Esophagus muscularis mucosa (tissue), 4 donors: ENCODE measurements at regions not wholly inside any gene's neighbourhood (a gene's known extent, or its start where the extent isn't known, plus 50 kb on each side); places are given as distances from the start of the nearest gene placed in this dataset.

Experiments used
- DNase-seq: peaks from one replicate; pipeline ENCODE4 v3.0.0-alpha.2; 2017; ENCODE audit errors: extremely low spot score
- H3K27ac ChIP-seq, 4 donors: fragments of 200-600 bp; sonication (generic); replicated peaks in 1 of 4; 1 replicate in 3 of 4; 2 replicates in 1 of 4; pipeline ENCODE4 v1.5.1; 2016 to 2019; ENCODE audit warnings: mild to moderate bottlenecking in 1 of 4
- H3K27me3 ChIP-seq, 4 donors: fragments of 200-600 bp; sonication (generic); one replicate each; pipeline versions ENCODE4 v1.5.1 to v1.6.0; 2016 to 2019
- H3K36me3 ChIP-seq, 4 donors: fragments of 200-600 bp; sonication (generic); one replicate each; pipeline ENCODE4 v1.5.1; 2016 to 2019
- H3K4me1 ChIP-seq, 4 donors: fragments of 200-600 bp; sonication (generic); one replicate each; pipeline ENCODE4 v1.5.1; 2016 to 2019
- H3K4me3 ChIP-seq, 4 donors: fragments of 200-600 bp; sonication (generic); 1 replicate in 2 of 4; 2 replicates in 2 of 4; pipeline ENCODE4 v1.5.1; 2016 to 2019; ENCODE audit warnings: mild to moderate bottlenecking in 4 of 4, moderate library complexity in 1 of 4
- H3K9me3 ChIP-seq, 4 donors: fragments of 200-600 bp; sonication (generic); 1 replicate in 3 of 4; 2 replicates in 1 of 4; pipeline ENCODE4 v1.5.1; 2016 to 2019
- CTCF ChIP-seq, 3 experiments: fragments of 200-600 bp in 2 of 3; fragments of 450-650 bp in 1 of 3; sonication (generic) in 2 of 3; IDR thresholded peaks; one replicate each; pipeline ENCODE4 v1.5.1; 2017 to 2019; ENCODE audit warnings: antibody characterized with exemption in 3 of 3, mild to moderate bottlenecking in 2 of 3, moderate library complexity in 1 of 3
- EP300 ChIP-seq: sonication (generic); formaldehyde crosslinking; IDR thresholded peaks from one replicate; pipeline ENCODE4 v1.6.1; 2017; ENCODE audit warnings: antibody characterized with exemption
- POLR2A ChIP-seq: fragments of 450-650 bp; IDR thresholded peaks from one replicate; pipeline ENCODE4 v1.6.1; 2017; ENCODE audit warnings: antibody characterized with exemption, moderate library complexity, mild to moderate bottlenecking, low read depth
- POLR2AphosphoS5 ChIP-seq, 2 donors: sonication (generic); formaldehyde crosslinking; IDR thresholded peaks; one replicate each; pipeline ENCODE4 v1.6.1; 2017; ENCODE audit warnings: antibody characterized with exemption in 2 of 2
- WGBS: methylation state at CpG from one replicate; pipeline ENCODE4 v1.1.5; 2018; 5-methylcytosine and 5-hydroxymethylcytosine counted together
- intact Hi-C: fragments of 100-400 bp; cut with DNase I; formaldehyde crosslinking; loops from one replicate; pipeline ENCODE4 v1.15.1; 2023

- Histone ChIP-seq H3K9me3 (no peaks in the 10 kb centered on the region), H3K4me3 (no peak overlapping the region), H3K36me3 (no peaks in the 10 kb centered on the region), H3K27me3 (no peaks in the 10 kb centered on the region), H3K27ac (no peak overlapping the region), H3K4me1 (no peaks in the 10 kb centered on the region)
- intact Hi-C loops, result no loop called here
- WGBS, result 86% methylated on average over 2 of the region's 2 CpGs
- no peak for DNase-seq
- TF ChIP-seq POLR2AphosphoS5 (IDR thresholded peaks at IDR 0.05) (no peak), EP300 (no peak), POLR2A (no peak), CTCF (IDR thresholded peaks at IDR 0.05) (no peak)
Observed at GRCh38 chr2:77796397-77796796, 274.2 kb upstream of the LRRTM4 start.

- H3K27ac ChIP-seq, result no peak overlapping the region
- H3K36me3 ChIP-seq, result no peaks in the 10 kb centered on the region
- 48% methylated on average over 1 of the region's 1 CpG for WGBS
- H3K27me3 ChIP-seq, result no peaks in the 10 kb centered on the region
- DNase-seq, result no peak
- no peak for TF ChIP-seq CTCF (IDR thresholded peaks at IDR 0.05)
- no peak for TF ChIP-seq POLR2AphosphoS5 (IDR thresholded peaks at IDR 0.05)
- TF ChIP-seq POLR2A, result no peak
- TF ChIP-seq EP300, result no peak
- H3K9me3 ChIP-seq, result no peaks in the 10 kb centered on the region
- H3K4me3 ChIP-seq, result no peak overlapping the region
- intact Hi-C loops, result no loop called here
- no peaks in the 10 kb centered on the region for H3K4me1 ChIP-seq
Observed at GRCh38 chr2:77797088-77797487, 274.9 kb upstream of the LRRTM4 start.

GRCh38 chr2:77800410-77800809, 278.2 kb upstream of the LRRTM4 start:
- H3K36me3 ChIP-seq, result no peaks in the 10 kb centered on the region
- DNase-seq, result no peak
- intact Hi-C loops, result no loop called here
- H3K9me3 ChIP-seq, result no peaks in the 10 kb centered on the region
- H3K27me3 ChIP-seq, result no peaks in the 10 kb centered on the region
- no peak for TF ChIP-seq POLR2AphosphoS5 (IDR thresholded peaks at IDR 0.05)
- no peak for TF ChIP-seq EP300
- TF ChIP-seq CTCF (IDR thresholded peaks at IDR 0.05), result no peak
- TF ChIP-seq POLR2A, result no peak
- H3K4me3 ChIP-seq, result no peak overlapping the region
- H3K4me1 ChIP-seq, result no peaks in the 10 kb centered on the region
- no peak overlapping the region for H3K27ac ChIP-seq

- 82% methylated on average over 7 of the region's 7 CpGs for WGBS
- DNase-seq, result no peak
- H3K9me3 ChIP-seq, result peaks cover 0 to 14% (median 0%) of the 10 kb centered on the region in 4 donors
- no peak overlapping the region for H3K27ac ChIP-seq
- TF ChIP-seq POLR2AphosphoS5 (IDR thresholded peaks at IDR 0.05) (no peak), EP300 (no peak), CTCF (IDR thresholded peaks at IDR 0.05) (no peak), POLR2A (no peak)
- intact Hi-C loops, result no loop called here
- no peaks in the 10 kb centered on the region for H3K27me3 ChIP-seq
- no peaks in the 10 kb centered on the region for H3K4me1 ChIP-seq
- no peaks in the 10 kb centered on the region for H3K36me3 ChIP-seq
- H3K4me3 ChIP-seq, result no peak overlapping the region
Observed at GRCh38 chr2:77807531-77808215, 285.5 kb upstream of the LRRTM4 start.

- intact Hi-C loops, result no loop called here
Observed at GRCh38 chr2:77808599-77808998, 286.4 kb upstream of the LRRTM4 start.

More at GRCh38 chr2:77808599-77808998, 286.4 kb upstream of the LRRTM4 start:
- Histone ChIP-seq H3K27ac (no peak overlapping the region), H3K36me3 (no peaks in the 10 kb centered on the region), H3K4me1 (no peaks in the 10 kb centered on the region), H3K9me3 (peaks cover 0 to 14% (median 0%) of the 10 kb centered on the region in 4 donors), H3K4me3 (no peak overlapping the region), H3K27me3 (no peaks in the 10 kb centered on the region)
- 94% methylated on average over 6 of the region's 6 CpGs for WGBS
- no peak for TF ChIP-seq POLR2AphosphoS5 (IDR thresholded peaks at IDR 0.05)
- no peak for TF ChIP-seq POLR2A
- TF ChIP-seq CTCF (IDR thresholded peaks at IDR 0.05), result no peak
- no peak for TF ChIP-seq EP300
- no peak for DNase-seq
